ENCODE measurements at regions not wholly inside any gene's neighbourhood (a gene's known extent, or its start where the extent isn't known, plus 50 kb on each side); places are given as distances from the start of the nearest gene placed in this dataset.

DNA sequence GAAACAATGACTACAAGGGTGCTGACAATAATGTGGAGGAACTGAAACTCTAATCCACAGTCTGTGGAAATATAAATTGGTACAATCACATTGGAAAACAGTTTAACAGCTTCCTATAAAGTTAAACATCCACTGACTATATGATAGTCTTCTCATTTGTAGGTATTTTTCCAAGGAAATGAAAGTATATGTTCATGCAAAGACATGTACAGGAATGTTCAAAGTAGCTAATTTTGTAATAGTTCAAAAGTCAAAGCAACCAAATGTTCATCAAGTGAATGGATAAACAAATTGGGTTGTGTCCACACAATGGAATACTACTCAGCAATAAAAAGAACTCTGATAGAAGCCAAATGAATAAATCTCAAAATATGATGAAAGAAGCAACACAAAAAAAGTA, 626.0 kb upstream of the IGFBP3 start:
- Mint-ChIP-seq H3K9me3 (no peaks in the 10 kb centered on the region), H3K27me3 (ENCODE audit: insufficient read depth) (peaks cover 1% of the 10 kb centered on the region), H3K27ac (no peak overlapping the region), H3K4me3 (no peak overlapping the region), H3K36me3 (ENCODE audit: low read depth) (no peaks in the 10 kb centered on the region), H3K4me1 (ENCODE audit: low read depth) (peaks cover 33% of the 10 kb centered on the region)
- no peak for DNase-seq
- TF ChIP-seq CTCF (IDR thresholded peaks at IDR 0.05) = no peak

GRCh38 chr7:46545790-46546189, 624.7 kb upstream of the IGFBP3 start:
- Mint-ChIP-seq H3K36me3 (ENCODE audit: low read depth) (no peaks in the 10 kb centered on the region), H3K9me3 (no peaks in the 10 kb centered on the region), H3K4me3 (no peak overlapping the region), H3K27ac (peak overlapping the region; percentile 94), H3K4me1 (ENCODE audit: low read depth) (peaks cover 33% of the 10 kb centered on the region), H3K27me3 (ENCODE audit: insufficient read depth) (peaks cover 1% of the 10 kb centered on the region; the same call in 1 of the 2 replicates)
- peak; percentile 73 for DNase-seq
- TF ChIP-seq CTCF (IDR thresholded peaks at IDR 0.05) = no peak

DNA sequence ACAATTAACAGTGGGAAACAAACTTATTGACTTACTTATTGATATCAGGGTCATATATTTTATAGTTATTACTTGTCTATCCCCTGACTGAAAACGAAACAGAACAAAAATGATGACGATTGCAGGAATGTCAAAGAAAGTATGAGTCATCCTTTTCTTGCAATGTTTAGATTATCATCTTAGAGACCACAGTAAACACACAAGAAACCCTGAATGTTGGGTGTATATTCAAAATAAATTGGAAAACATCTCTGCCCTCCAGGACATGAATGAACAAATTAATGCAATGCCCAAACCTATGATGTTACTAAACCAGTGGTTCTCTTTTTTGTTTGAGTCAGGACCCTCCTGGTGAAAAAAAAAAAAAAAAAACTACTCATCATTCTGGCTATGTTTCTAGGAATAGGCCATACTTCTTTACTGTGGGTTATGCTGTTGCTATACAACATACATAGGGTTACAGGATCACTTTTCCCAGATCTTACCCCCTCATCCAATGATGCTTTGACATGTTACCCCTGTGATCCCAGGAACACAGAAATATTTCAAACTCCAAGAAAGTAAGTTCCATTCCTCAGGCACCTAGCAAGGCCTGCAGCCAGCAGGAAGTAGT, 623.4 kb upstream of the IGFBP3 start:
- Mint-ChIP-seq H3K36me3 (ENCODE audit: low read depth) (no peaks in the 10 kb centered on the region), H3K4me1 (ENCODE audit: low read depth) (peaks cover 33% of the 10 kb centered on the region), H3K9me3 (no peaks in the 10 kb centered on the region), H3K4me3 (peak overlapping the region; percentile 10), H3K27ac (peak overlapping the region; percentile 94), H3K27me3 (ENCODE audit: insufficient read depth) (peaks cover 1% of the 10 kb centered on the region; the same call in 1 of the 2 replicates)
- peak; percentile 86 for DNase-seq
- no peak for TF ChIP-seq CTCF (IDR thresholded peaks at IDR 0.05)

- H3K9me3 Mint-ChIP-seq = no peaks in the 10 kb centered on the region
- H3K36me3 Mint-ChIP-seq (ENCODE audit: low read depth) = no peaks in the 10 kb centered on the region
- H3K4me1 Mint-ChIP-seq (ENCODE audit: low read depth) = peaks cover 39% of the 10 kb centered on the region
- no peak overlapping the region for H3K4me3 Mint-ChIP-seq
- H3K27ac Mint-ChIP-seq = no peak overlapping the region
- DNase-seq = no peak
- TF ChIP-seq CTCF (IDR thresholded peaks at IDR 0.05) = no peak
- no peaks in the 10 kb centered on the region for H3K27me3 Mint-ChIP-seq (ENCODE audit: insufficient read depth)
These were observed 621.0 kb upstream of the IGFBP3 start for GRCh38 chr7:46542076-46542475.

- DNase-seq = no peak
- no peak for TF ChIP-seq CTCF (IDR thresholded peaks at IDR 0.05)
- no peak overlapping the region for H3K4me3 Mint-ChIP-seq
- H3K27me3 Mint-ChIP-seq (ENCODE audit: insufficient read depth) = no peaks in the 10 kb centered on the region; the same call in 1 of the 2 replicates
- peaks cover 6% of the 10 kb centered on the region for H3K36me3 Mint-ChIP-seq (ENCODE audit: low read depth)
- no peak overlapping the region for H3K27ac Mint-ChIP-seq
- H3K9me3 Mint-ChIP-seq = no peaks in the 10 kb centered on the region
- peaks cover 22% of the 10 kb centered on the region for H3K4me1 Mint-ChIP-seq (ENCODE audit: low read depth)
These were observed 618.9 kb upstream of the IGFBP3 start for GRCh38 chr7:46539892-46540483.
